ENCODE measurements at regions not wholly inside any gene's neighbourhood (a gene's known extent, or its start where the extent isn't known, plus 50 kb on each side); places are given as distances from the start of the nearest gene placed in this dataset.

- DNase-seq (ENCODE audit: insufficient read length, low spot score): no peak
- no peak for TF ChIP-seq POLR2A (IDR thresholded peaks at IDR 0.05; ENCODE audit: low read depth, low read length)
- no peak for FAIRE-seq
Observed at GRCh38 chr1:221933814-221934213, 191.9 kb upstream of the DUSP10 start.

GRCh38 chr1:221926441-221926840, 184.6 kb upstream of the DUSP10 start:
- DNase-seq (ENCODE audit: insufficient read length, low spot score) (no peak), FAIRE-seq (no peak)
- no peak for TF ChIP-seq POLR2A (IDR thresholded peaks at IDR 0.05; ENCODE audit: low read depth, low read length)

GRCh38 chr1:221925947-221926346, 184.1 kb upstream of the DUSP10 start:
- TF ChIP-seq POLR2A (IDR thresholded peaks at IDR 0.05; ENCODE audit: low read depth, low read length): no peak
- DNase-seq (ENCODE audit: insufficient read length, low spot score): no peak
- FAIRE-seq: no peak

GRCh38 chr1:221923929-221924598, 182.2 kb upstream of the DUSP10 start:
- FAIRE-seq (no peak), DNase-seq (ENCODE audit: insufficient read length, low spot score) (no peak)
- no peak for TF ChIP-seq POLR2A (IDR thresholded peaks at IDR 0.05; ENCODE audit: low read depth, low read length)

GRCh38 chr1:221921936-221922335, 180.0 kb upstream of the DUSP10 start:
- FAIRE-seq (no peak), DNase-seq (ENCODE audit: insufficient read length, low spot score) (no peak)
- no peak for TF ChIP-seq POLR2A (IDR thresholded peaks at IDR 0.05; ENCODE audit: low read depth, low read length)

GRCh38 chr1:221919743-221920142, 177.9 kb upstream of the DUSP10 start:
- TF ChIP-seq POLR2A (IDR thresholded peaks at IDR 0.05; ENCODE audit: low read depth, low read length): no peak
- no peak for DNase-seq (ENCODE audit: insufficient read length, low spot score)
- FAIRE-seq: no peak

- TF ChIP-seq POLR2A (IDR thresholded peaks at IDR 0.05; ENCODE audit: low read depth, low read length): no peak
- DNase-seq (ENCODE audit: insufficient read length, low spot score) (no peak), FAIRE-seq (no peak)
Observed at GRCh38 chr1:221919341-221919740, 177.5 kb upstream of the DUSP10 start.

- no peak for TF ChIP-seq POLR2A (IDR thresholded peaks at IDR 0.05; ENCODE audit: low read depth, low read length)
- no peak for DNase-seq (ENCODE audit: insufficient read length, low spot score)
- no peak for FAIRE-seq
Observed at GRCh38 chr1:221916176-221916575, 174.3 kb upstream of the DUSP10 start.

GRCh38 chr1:221915764-221916163, 173.9 kb upstream of the DUSP10 start:
- no peak for TF ChIP-seq POLR2A (IDR thresholded peaks at IDR 0.05; ENCODE audit: low read depth, low read length)
- FAIRE-seq (no peak), DNase-seq (ENCODE audit: insufficient read length, low spot score) (no peak)

- no peak for FAIRE-seq
- no peak for TF ChIP-seq POLR2A (IDR thresholded peaks at IDR 0.05; ENCODE audit: low read depth, low read length)
- DNase-seq (ENCODE audit: insufficient read length, low spot score): no peak
Observed at GRCh38 chr1:221913351-221913892, 171.5 kb upstream of the DUSP10 start.

GRCh38 chr1:221912230-221912629, 170.3 kb upstream of the DUSP10 start:
- DNase-seq (ENCODE audit: insufficient read length, low spot score) (no peak), FAIRE-seq (no peak)
- TF ChIP-seq POLR2A (IDR thresholded peaks at IDR 0.05; ENCODE audit: low read depth, low read length): no peak

- no peak for TF ChIP-seq POLR2A (IDR thresholded peaks at IDR 0.05; ENCODE audit: low read depth, low read length)
- DNase-seq (ENCODE audit: insufficient read length, low spot score) (no peak), FAIRE-seq (no peak)
Observed at GRCh38 chr1:221911714-221912113, 169.8 kb upstream of the DUSP10 start.

GRCh38 chr1:221910222-221910621, 168.3 kb upstream of the DUSP10 start:
- FAIRE-seq (no peak), DNase-seq (ENCODE audit: insufficient read length, low spot score) (no peak)
- TF ChIP-seq POLR2A (IDR thresholded peaks at IDR 0.05; ENCODE audit: low read depth, low read length): no peak

GRCh38 chr1:221908573-221908972, 166.7 kb upstream of the DUSP10 start:
- DNase-seq (ENCODE audit: insufficient read length, low spot score) (no peak), FAIRE-seq (no peak)
- no peak for TF ChIP-seq POLR2A (IDR thresholded peaks at IDR 0.05; ENCODE audit: low read depth, low read length)

- no peak for TF ChIP-seq POLR2A (IDR thresholded peaks at IDR 0.05; ENCODE audit: low read depth, low read length)
- FAIRE-seq: no peak
- DNase-seq (ENCODE audit: insufficient read length, low spot score): no peak
Observed at GRCh38 chr1:221907166-221907932, 165.5 kb upstream of the DUSP10 start.
